ENCODE measurements at regions not wholly inside any gene's neighbourhood (a gene's known extent, or its start where the extent isn't known, plus 50 kb on each side); places are given as distances from the start of the nearest gene placed in this dataset.

GRCh38 chr11:69888483-69889181 lies 69.4 kb upstream of the FGF3 start:
- TF ChIP-seq POLR2AphosphoS5 (IDR thresholded peaks at IDR 0.05) (no peak), POLR2A (IDR thresholded peaks at IDR 0.05) (no peak)
- TF ChIP-seq, protein P1, sequence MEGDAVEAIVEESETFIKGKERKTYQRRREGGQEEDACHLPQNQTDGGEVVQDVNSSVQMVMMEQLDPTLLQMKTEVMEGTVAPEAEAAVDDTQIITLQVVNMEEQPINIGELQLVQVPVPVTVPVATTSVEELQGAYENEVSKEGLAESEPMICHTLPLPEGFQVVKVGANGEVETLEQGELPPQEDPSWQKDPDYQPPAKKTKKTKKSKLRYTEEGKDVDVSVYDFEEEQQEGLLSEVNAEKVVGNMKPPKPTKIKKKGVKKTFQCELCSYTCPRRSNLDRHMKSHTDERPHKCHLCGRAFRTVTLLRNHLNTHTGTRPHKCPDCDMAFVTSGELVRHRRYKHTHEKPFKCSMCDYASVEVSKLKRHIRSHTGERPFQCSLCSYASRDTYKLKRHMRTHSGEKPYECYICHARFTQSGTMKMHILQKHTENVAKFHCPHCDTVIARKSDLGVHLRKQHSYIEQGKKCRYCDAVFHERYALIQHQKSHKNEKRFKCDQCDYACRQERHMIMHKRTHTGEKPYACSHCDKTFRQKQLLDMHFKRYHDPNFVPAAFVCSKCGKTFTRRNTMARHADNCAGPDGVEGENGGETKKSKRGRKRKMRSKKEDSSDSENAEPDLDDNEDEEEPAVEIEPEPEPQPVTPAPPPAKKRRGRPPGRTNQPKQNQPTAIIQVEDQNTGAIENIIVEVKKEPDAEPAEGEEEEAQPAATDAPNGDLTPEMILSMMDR (IDR thresholded peaks at IDR 0.05), result peak; percentile 37 to 68 (median 52)

Measured in breast epithelium (tissue), 3 donors.